GM12878 (cell line): ENCODE measurements at regions not wholly inside any gene's neighbourhood (a gene's known extent, or its start where the extent isn't known, plus 50 kb on each side); places are given as distances from the start of the nearest gene placed in this dataset.

Source experiments
- ATAC-seq: fragments of 200-7000 bp; cut with Tn5 transposase; 3 replicates; pipeline ENCODE4 v1.9.1; 2020; ENCODE audit warnings: mild to moderate bottlenecking, moderate library complexity
- BruUV-seq: library from RNA; stranded (reverse); fragments of 400-500 nt; replicated peaks from 2 replicates; lab custom pipeline; 2021; lab: Mats Ljungman, UMichigan
- CTCF ChIA-PET: fragments of 300-600 bp; sonication (Branson Sonifier 250); formaldehyde crosslinking; extraction: SDS; loops from one replicate; lab custom pipeline; 2021; ENCODE audit warnings: inconsistent platforms; lab: Yijun Ruan, JAX
- POLR2A ChIA-PET: fragments of 350-600 bp; formaldehyde crosslinking; extraction: SDS; loops from one replicate; lab custom pipeline; 2021; ENCODE audit warnings: inconsistent platforms; lab: Charles Lee
- RAD21 ChIA-PET: fragments of 300-600 bp; sonication (Branson Sonifier 250); formaldehyde crosslinking; loops from one replicate; lab custom pipeline; 2023; ENCODE audit warnings: antibody characterized with exemption; ENCODE audit not compliant: unreplicated experiment; lab: Charles Lee
- SMC1A ChIA-PET: fragments of 300-600 bp; sonication (Branson Sonifier 250); formaldehyde crosslinking; loops from one replicate; lab custom pipeline; 2023; ENCODE audit not compliant: unreplicated experiment, uncharacterized antibody; lab: Charles Lee
- DNase-seq: peaks from one replicate; pipeline ENCODE4 v3.0.0-alpha.2; 2011; ENCODE audit warnings: low read depth, low spot score
- FAIRE-seq: peaks from 3 replicates; lab custom pipeline; 2011; peaks lifted over from hg19 to GRCh38; lab: Jason Lieb, UNC
- H2AFZ ChIP-seq: 2 replicates; pipeline ENCODE4 v1.6.0; 2011; ENCODE audit warnings: low read depth, low read length, control low read depth; ENCODE audit not compliant: control insufficient read depth
- H3K27ac ChIP-seq: 2 replicates; pipeline ENCODE4 v1.5.1; 2011; ENCODE audit warnings: control low read depth; ENCODE audit not compliant: control insufficient read depth, insufficient read depth
- H3K27me3 ChIP-seq, 2 experiments: replicated peaks in 1 of 2; 2 replicates each; pipeline versions ENCODE4 v1.6.0 to v1.6.1; 2011; ENCODE audit warnings: low read length in 1 of 2; ENCODE audit not compliant: control insufficient read depth in 2 of 2, insufficient read depth in 2 of 2
- H3K36me3 ChIP-seq, 2 experiments: 2 replicates each; pipeline ENCODE4 v1.5.1; 2011; ENCODE audit warnings: low read length in 1 of 2; ENCODE audit not compliant: control insufficient read depth in 2 of 2, insufficient read depth in 2 of 2
- H3K4me1 ChIP-seq: 2 replicates; pipeline ENCODE4 v1.6.1; 2011; ENCODE audit warnings: mild to moderate bottlenecking, low read length, moderate library complexity, mixed read lengths; ENCODE audit not compliant: control insufficient read depth, insufficient read depth
- H3K4me2 ChIP-seq: 2 replicates; pipeline ENCODE4 v1.6.0; 2011; ENCODE audit warnings: control low read depth; ENCODE audit not compliant: control insufficient read depth, insufficient read depth
- H3K4me3 ChIP-seq: fragments of 200-600 bp; sonication (generic); 2 replicates; pipeline ENCODE4 v1.5.1; 2016
- H3K79me2 ChIP-seq: 2 replicates; pipeline ENCODE4 v1.6.0; 2011; ENCODE audit warnings: low read length; ENCODE audit not compliant: control insufficient read depth, insufficient read depth
- H3K9ac ChIP-seq: 2 replicates; pipeline ENCODE4 v1.8.0; 2011; ENCODE audit warnings: low read length, control low read depth, mixed read lengths; ENCODE audit not compliant: control insufficient read depth, insufficient read depth
- H3K9me3 ChIP-seq: replicated peaks from 3 replicates; pipeline ENCODE4 v1.5.1; 2011; ENCODE audit warnings: mild to moderate bottlenecking, low read length; ENCODE audit not compliant: control insufficient read depth, insufficient read depth
- H4K20me1 ChIP-seq: 2 replicates; pipeline ENCODE4 v1.6.0; 2011; ENCODE audit not compliant: control insufficient read depth, insufficient read depth
- EGR1 ChIP-seq, 2 experiments: IDR thresholded peaks; 1 replicate in 1 of 2; 2 replicates in 1 of 2; pipeline ENCODE4 v1.6.1; 2011 to 2012; ENCODE audit warnings: low read depth in 2 of 2, low read length in 2 of 2, borderline replicate concordance in 1 of 2, mild to moderate bottlenecking in 1 of 2, moderate library complexity in 1 of 2
- JUNB ChIP-seq: IDR thresholded peaks from 2 replicates; pipeline ENCODE4 v1.6.1; 2016; ENCODE audit warnings: antibody characterized with exemption, mild to moderate bottlenecking
- MYB ChIP-seq: fragments of 150-350 bp; IDR thresholded peaks from 2 replicates; pipeline ENCODE4 v1.6.1; 2014; ENCODE audit warnings: mild to moderate bottlenecking, low read depth, low read length, borderline replicate concordance
- NFXL1 ChIP-seq: fragments of 450-650 bp; IDR thresholded peaks from 2 replicates; pipeline ENCODE4 v1.6.1; 2017; ENCODE audit warnings: antibody characterized with exemption, mild to moderate bottlenecking, borderline replicate concordance
- POLR2AphosphoS5 ChIP-seq: IDR thresholded peaks from 2 replicates; pipeline ENCODE4 v1.6.1; 2011; ENCODE audit warnings: mild to moderate bottlenecking, low read length, inconsistent platforms
- STAT1 ChIP-seq: fragments of 450-650 bp; conservative IDR thresholded peaks from 2 replicates; pipeline ENCODE4 v1.6.1; 2014; ENCODE audit warnings: antibody characterized with exemption, mild to moderate bottlenecking
- SUZ12 ChIP-seq: fragments of 200-600 bp; sonication (generic); IDR thresholded peaks from one replicate; pipeline ENCODE4 v1.6.1; 2018; ENCODE audit warnings: antibody characterized with exemption, mild to moderate bottlenecking; ENCODE audit not compliant: unreplicated experiment
- USF1 ChIP-seq: IDR thresholded peaks from 2 replicates; pipeline ENCODE4 v1.6.1; 2011; ENCODE audit warnings: borderline replicate concordance, low read depth, mild to moderate bottlenecking, moderate library complexity, mixed read lengths, low read length; ENCODE audit not compliant: insufficient read depth; ENCODE audit errors: extremely low read length
- ZNF207 ChIP-seq: fragments of 450-650 bp; IDR thresholded peaks from 2 replicates; pipeline ENCODE4 v1.6.1; 2014; ENCODE audit warnings: antibody characterized with exemption, mild to moderate bottlenecking, borderline replicate concordance
- ZNF274 ChIP-seq: IDR thresholded peaks from one replicate; pipeline ENCODE4 v1.8.0; 2011; ENCODE audit not compliant: insufficient read length, insufficient read depth
- WGBS: methylation state at CpG from one replicate; pipeline ENCODE4 v1.1.6; 2016; ENCODE audit warnings: low lambda C conversion rate; ENCODE audit not compliant: insufficient replicate concordance, insufficient coverage; ENCODE audit errors: missing lambda C conversion rate; 5-methylcytosine and 5-hydroxymethylcytosine counted together
- in situ Hi-C: fragments of 300-500 bp; cut with MboI; formaldehyde crosslinking; loops from 9 replicates; pipeline ENCODE4 v1.14.3; 2018; ENCODE audit warnings: mixed read lengths
- intact Hi-C: fragments of 100-400 bp; cut with micrococcal nuclease; formaldehyde crosslinking; loops from one replicate; pipeline ENCODE4 v1.14.2; 2022; ENCODE audit not compliant: unreplicated experiment
- TF ChIP-seq, protein P1 (sequence below): fragments of 150-350 bp; IDR thresholded peaks from 2 replicates; pipeline ENCODE4 v1.6.1; 2016; ENCODE audit warnings: low read depth, low read length
- TF ChIP-seq, protein P2 (sequence below): IDR thresholded peaks from 2 replicates; pipeline ENCODE4 v1.6.1; 2012; ENCODE audit warnings: low read depth, low read length, improper control_type of control experiment
- TF ChIP-seq, protein P3 (sequence below): IDR thresholded peaks from 2 replicates; pipeline ENCODE4 v1.6.1; 2012; ENCODE audit warnings: low read depth, low read length, improper control_type of control experiment

- POLR2A ChIA-PET: no interaction called here
- intact Hi-C loops (no loop called here), in situ Hi-C loops (no loop called here)
- Histone ChIP-seq H3K36me3 (no peaks in the 10 kb centered on the region), H2AFZ (no peak overlapping the region), H4K20me1 (no peaks in the 10 kb centered on the region), H3K9me3 (no peaks in the 10 kb centered on the region), H3K27me3 (no peaks in the 10 kb centered on the region), H3K4me3 (no peak overlapping the region), H3K9ac (no peak overlapping the region), H3K79me2 (no peaks in the 10 kb centered on the region), H3K27ac (no peak overlapping the region), H3K4me2 (no peak overlapping the region), H3K4me1 (no peaks in the 10 kb centered on the region)
- RAD21 ChIA-PET: no interaction called here
- DNase-seq (no peak), ATAC-seq (no peak), FAIRE-seq (no peak)
- SMC1A ChIA-PET: no interaction called here
- BruUV-seq: no TSS peak
- 8% methylated on average over 5 of the region's 5 CpGs for WGBS
- CTCF ChIA-PET: no interaction called here
- TF ChIP-seq STAT1 (no peak), POLR2AphosphoS5 (no peak), SUZ12 (no peak), USF1 (no peak), NFXL1 (no peak), MYB (no peak), JUNB (no peak), EGR1 (IDR thresholded peaks at IDR 0.05; ENCODE audit: borderline replicate concordance in 1 of 2, low read depth in 2 of 2, low read length in 2 of 2) (no peak), ZNF274 (no peak), ZNF207 (no peak)
- TF ChIP-seq, protein P1, sequence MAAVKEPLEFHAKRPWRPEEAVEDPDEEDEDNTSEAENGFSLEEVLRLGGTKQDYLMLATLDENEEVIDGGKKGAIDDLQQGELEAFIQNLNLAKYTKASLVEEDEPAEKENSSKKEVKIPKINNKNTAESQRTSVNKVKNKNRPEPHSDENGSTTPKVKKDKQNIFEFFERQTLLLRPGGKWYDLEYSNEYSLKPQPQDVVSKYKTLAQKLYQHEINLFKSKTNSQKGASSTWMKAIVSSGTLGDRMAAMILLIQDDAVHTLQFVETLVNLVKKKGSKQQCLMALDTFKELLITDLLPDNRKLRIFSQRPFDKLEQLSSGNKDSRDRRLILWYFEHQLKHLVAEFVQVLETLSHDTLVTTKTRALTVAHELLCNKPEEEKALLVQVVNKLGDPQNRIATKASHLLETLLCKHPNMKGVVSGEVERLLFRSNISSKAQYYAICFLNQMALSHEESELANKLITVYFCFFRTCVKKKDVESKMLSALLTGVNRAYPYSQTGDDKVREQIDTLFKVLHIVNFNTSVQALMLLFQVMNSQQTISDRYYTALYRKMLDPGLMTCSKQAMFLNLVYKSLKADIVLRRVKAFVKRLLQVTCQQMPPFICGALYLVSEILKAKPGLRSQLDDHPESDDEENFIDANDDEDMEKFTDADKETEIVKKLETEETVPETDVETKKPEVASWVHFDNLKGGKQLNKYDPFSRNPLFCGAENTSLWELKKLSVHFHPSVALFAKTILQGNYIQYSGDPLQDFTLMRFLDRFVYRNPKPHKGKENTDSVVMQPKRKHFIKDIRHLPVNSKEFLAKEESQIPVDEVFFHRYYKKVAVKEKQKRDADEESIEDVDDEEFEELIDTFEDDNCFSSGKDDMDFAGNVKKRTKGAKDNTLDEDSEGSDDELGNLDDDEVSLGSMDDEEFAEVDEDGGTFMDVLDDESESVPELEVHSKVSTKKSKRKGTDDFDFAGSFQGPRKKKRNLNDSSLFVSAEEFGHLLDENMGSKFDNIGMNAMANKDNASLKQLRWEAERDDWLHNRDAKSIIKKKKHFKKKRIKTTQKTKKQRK: no peak
- TF ChIP-seq, protein P2, sequence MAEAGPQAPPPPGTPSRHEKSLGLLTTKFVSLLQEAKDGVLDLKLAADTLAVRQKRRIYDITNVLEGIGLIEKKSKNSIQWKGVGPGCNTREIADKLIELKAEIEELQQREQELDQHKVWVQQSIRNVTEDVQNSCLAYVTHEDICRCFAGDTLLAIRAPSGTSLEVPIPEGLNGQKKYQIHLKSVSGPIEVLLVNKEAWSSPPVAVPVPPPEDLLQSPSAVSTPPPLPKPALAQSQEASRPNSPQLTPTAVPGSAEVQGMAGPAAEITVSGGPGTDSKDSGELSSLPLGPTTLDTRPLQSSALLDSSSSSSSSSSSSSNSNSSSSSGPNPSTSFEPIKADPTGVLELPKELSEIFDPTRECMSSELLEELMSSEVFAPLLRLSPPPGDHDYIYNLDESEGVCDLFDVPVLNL: no peak
- TF ChIP-seq, protein P3, sequence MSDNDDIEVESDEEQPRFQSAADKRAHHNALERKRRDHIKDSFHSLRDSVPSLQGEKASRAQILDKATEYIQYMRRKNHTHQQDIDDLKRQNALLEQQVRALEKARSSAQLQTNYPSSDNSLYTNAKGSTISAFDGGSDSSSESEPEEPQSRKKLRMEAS: no peak
These were observed 601.7 kb upstream of the VRK2 start for GRCh38 chr2:57444752-57445430.
